HCT116 (cell line): ENCODE measurements at regions not wholly inside any gene's neighbourhood (a gene's known extent, or its start where the extent isn't known, plus 50 kb on each side); places are given as distances from the start of the nearest gene placed in this dataset.

Experiments
- CEBPB ChIP-seq: IDR thresholded peaks from 2 replicates; pipeline ENCODE4 v1.6.1; 2012; ENCODE audit warnings: low read depth
- CTCF ChIP-seq, 3 experiments: fragments of 200-600 bp in 1 of 3; sonication (generic) in 1 of 3; IDR thresholded peaks in 2 of 3; conservative IDR thresholded peaks in 1 of 3; 2 replicates each; pipeline ENCODE4 v1.5.1; 2012 to 2017; ENCODE audit warnings: low read depth in 2 of 3, low read length in 2 of 3, antibody characterized with exemption in 1 of 3, borderline replicate concordance in 1 of 3, control low read depth in 1 of 3, mild to moderate bottlenecking in 1 of 3, mixed read lengths in 1 of 3, mixed run types in 1 of 3, moderate library complexity in 1 of 3; ENCODE audit not compliant: insufficient read depth in 1 of 3
- ELF1 ChIP-seq: IDR thresholded peaks from 2 replicates; pipeline ENCODE4 v1.6.1; 2012; ENCODE audit warnings: low read depth, borderline replicate concordance
- EZH2 ChIP-seq: fragments of 200-600 bp; sonication (generic); IDR thresholded peaks from 2 replicates; pipeline ENCODE4 v1.6.1; 2017; ENCODE audit warnings: antibody characterized with exemption, mixed run types
- FOSL1 ChIP-seq: IDR thresholded peaks from 2 replicates; pipeline ENCODE4 v1.6.1; 2012; ENCODE audit warnings: low read depth
- JUND ChIP-seq: IDR thresholded peaks from 2 replicates; pipeline ENCODE4 v1.6.1; 2012
- REST ChIP-seq: IDR thresholded peaks from 2 replicates; pipeline ENCODE4 v1.6.1; 2012; ENCODE audit warnings: low read depth
- YY1 ChIP-seq: IDR thresholded peaks from 2 replicates; pipeline ENCODE4 v1.6.1; 2011; ENCODE audit warnings: low read length, low read depth, moderate library complexity, mild to moderate bottlenecking; ENCODE audit not compliant: insufficient replicate concordance; ENCODE audit errors: extremely low read depth
- ZBTB33 ChIP-seq: IDR thresholded peaks from 2 replicates; pipeline ENCODE4 v1.6.1; 2011; ENCODE audit warnings: mild to moderate bottlenecking, low read length, moderate library complexity; ENCODE audit not compliant: insufficient replicate concordance; ENCODE audit errors: extremely low read depth
- ZNF274 ChIP-seq: fragments of 200-500 bp; sonication (Bioruptor generic); IDR thresholded peaks from 2 replicates; pipeline ENCODE4 v1.6.1; 2014; ENCODE audit warnings: mild to moderate bottlenecking, low read depth, low read length, inconsistent platforms

- TF ChIP-seq JUND: no peak
- no peak for TF ChIP-seq ELF1
- TF ChIP-seq YY1: no peak
- no peak for TF ChIP-seq REST
- no peak for TF ChIP-seq CTCF (IDR thresholded peaks at IDR 0.05 in 2 of 3, conservative IDR thresholded peaks at IDR 0.05 in 1 of 3; ENCODE audit: borderline replicate concordance in 1 of 3, insufficient read depth in 1 of 3, low read depth in 2 of 3, low read length in 2 of 3)
- TF ChIP-seq ZNF274: no peak
- TF ChIP-seq EZH2: no peak
- no peak for TF ChIP-seq ZBTB33
- TF ChIP-seq FOSL1: no peak
- no peak for TF ChIP-seq CEBPB
Measured at GRCh38 chr2:200193791-200194190, 112.7 kb upstream of the SPATS2L start.
